Spinal cord (tissue), 9 donors: ENCODE measurements at regions not wholly inside any gene's neighbourhood (a gene's known extent, or its start where the extent isn't known, plus 50 kb on each side); places are given as distances from the start of the nearest gene placed in this dataset.
A peak's percentile ranks its signal among the peaks of the same experiment; 100 is the strongest.

Experiments
- DNase-seq, 6 donors: peaks; one replicate each; pipeline versions ENCODE4 v3.0.0 to v3.0.0-alpha.2; 2013 to 2015; ENCODE audit warnings: low spot score in 6 of 6, low read depth in 4 of 6
- H3K27ac ChIP-seq: one replicate; pipeline ENCODE4 v1.5.1; 2013; ENCODE audit warnings: low read depth, low read length, control low read depth
- H3K27me3 ChIP-seq: one replicate; pipeline ENCODE4 v1.6.1; 2013; ENCODE audit warnings: low read length; ENCODE audit not compliant: control insufficient read depth, insufficient read depth
- H3K36me3 ChIP-seq: one replicate; pipeline ENCODE4 v1.6.1; 2013; ENCODE audit warnings: low read length; ENCODE audit not compliant: control insufficient read depth, insufficient read depth
- H3K4me1 ChIP-seq: one replicate; pipeline ENCODE4 v1.6.1; 2013; ENCODE audit warnings: low read length; ENCODE audit not compliant: control insufficient read depth, insufficient read depth
- H3K4me3 ChIP-seq: one replicate; pipeline ENCODE4 v1.5.1; 2013; ENCODE audit warnings: low read depth, low read length, control low read depth
- H3K9me3 ChIP-seq: one replicate; pipeline ENCODE4 v1.6.1; 2013; ENCODE audit warnings: low read length; ENCODE audit not compliant: control insufficient read depth, insufficient read depth
- WGBS: methylation state at CpG from one replicate; pipeline ENCODE4 v1.1.5; 2013; ENCODE audit warnings: missing lambda C conversion rate; ENCODE audit not compliant: insufficient coverage; 5-methylcytosine and 5-hydroxymethylcytosine counted together
- donor health status: healthy.

- no peaks in the 10 kb centered on the region for H3K9me3 ChIP-seq
- H3K4me1 ChIP-seq, result no peaks in the 10 kb centered on the region
- 88% methylated on average over 2 of the region's 2 CpGs for WGBS
- no peak for DNase-seq
- H3K36me3 ChIP-seq, result no peaks in the 10 kb centered on the region
- H3K4me3 ChIP-seq, result no peak overlapping the region
- no peaks in the 10 kb centered on the region for H3K27me3 ChIP-seq
- H3K27ac ChIP-seq, result no peak overlapping the region
These were observed 976.9 kb downstream of the BRINP3 start for GRCh38 chr1:189500778-189501177.

GRCh38 chr1:189510827-189511226 lies 966.8 kb downstream of the BRINP3 start:
- Histone ChIP-seq H3K4me3 (no peak overlapping the region), H3K9me3 (no peaks in the 10 kb centered on the region), H3K27me3 (no peaks in the 10 kb centered on the region), H3K4me1 (no peaks in the 10 kb centered on the region), H3K36me3 (no peaks in the 10 kb centered on the region), H3K27ac (no peak overlapping the region)
- DNase-seq, result no peak

- no peaks in the 10 kb centered on the region for H3K27me3 ChIP-seq
- WGBS, result 87% methylated on average over 6 of the region's 6 CpGs
- H3K9me3 ChIP-seq, result no peaks in the 10 kb centered on the region
- no peak overlapping the region for H3K4me3 ChIP-seq
- DNase-seq, result no peak
- no peaks in the 10 kb centered on the region for H3K36me3 ChIP-seq
- H3K4me1 ChIP-seq, result no peaks in the 10 kb centered on the region
- H3K27ac ChIP-seq, result no peak overlapping the region
These were observed 964.6 kb downstream of the BRINP3 start for GRCh38 chr1:189513091-189513490.

GRCh38 chr1:189522441-189522840 lies 955.2 kb downstream of the BRINP3 start:
- Histone ChIP-seq H3K4me1 (no peaks in the 10 kb centered on the region), H3K4me3 (no peak overlapping the region), H3K27me3 (no peaks in the 10 kb centered on the region), H3K9me3 (no peaks in the 10 kb centered on the region), H3K27ac (no peak overlapping the region), H3K36me3 (no peaks in the 10 kb centered on the region)
- WGBS, result 87% methylated on average over 2 of the region's 6 CpGs
- peak in 1 of 6 donors; percentile 19 for DNase-seq

GRCh38 chr1:189524501-189524900 lies 953.2 kb downstream of the BRINP3 start:
- no peak for DNase-seq
- H3K27me3 ChIP-seq, result no peaks in the 10 kb centered on the region
- H3K27ac ChIP-seq, result no peak overlapping the region
- no CpG with 5 or more reads among the region's 1 CpG for WGBS
- H3K4me1 ChIP-seq, result no peaks in the 10 kb centered on the region
- H3K9me3 ChIP-seq, result no peaks in the 10 kb centered on the region
- no peak overlapping the region for H3K4me3 ChIP-seq
- H3K36me3 ChIP-seq, result no peaks in the 10 kb centered on the region

- Histone ChIP-seq H3K36me3 (no peaks in the 10 kb centered on the region), H3K9me3 (no peaks in the 10 kb centered on the region), H3K27me3 (no peaks in the 10 kb centered on the region), H3K27ac (no peak overlapping the region), H3K4me1 (no peaks in the 10 kb centered on the region), H3K4me3 (no peak overlapping the region)
- peak in 1 of 6 donors; percentile 22 for DNase-seq
- WGBS, result 100% methylated on average over 1 of the region's 5 CpGs
These were observed 947.5 kb downstream of the BRINP3 start for GRCh38 chr1:189530162-189530561.

- Histone ChIP-seq H3K36me3 (no peaks in the 10 kb centered on the region), H3K4me3 (no peak overlapping the region), H3K4me1 (no peaks in the 10 kb centered on the region), H3K9me3 (no peaks in the 10 kb centered on the region), H3K27ac (no peak overlapping the region), H3K27me3 (no peaks in the 10 kb centered on the region)
- 100% methylated on average over 1 of the region's 2 CpGs for WGBS
- DNase-seq, result no peak
These were observed 939.4 kb downstream of the BRINP3 start for GRCh38 chr1:189538271-189538670.

GRCh38 chr1:189550498-189550897 lies 927.2 kb downstream of the BRINP3 start:
- no peaks in the 10 kb centered on the region for H3K36me3 ChIP-seq
- H3K9me3 ChIP-seq, result no peaks in the 10 kb centered on the region
- H3K27me3 ChIP-seq, result no peaks in the 10 kb centered on the region
- no peak overlapping the region for H3K27ac ChIP-seq
- no peaks in the 10 kb centered on the region for H3K4me1 ChIP-seq
- peak in 1 of 6 donors; percentile 63 for DNase-seq
- H3K4me3 ChIP-seq, result no peak overlapping the region

GRCh38 chr1:189563784-189564183 lies 913.9 kb downstream of the BRINP3 start:
- no peaks in the 10 kb centered on the region for H3K4me1 ChIP-seq
- no peak overlapping the region for H3K27ac ChIP-seq
- H3K27me3 ChIP-seq, result no peaks in the 10 kb centered on the region
- DNase-seq, result no peak
- H3K9me3 ChIP-seq, result no peaks in the 10 kb centered on the region
- no peak overlapping the region for H3K4me3 ChIP-seq
- H3K36me3 ChIP-seq, result no peaks in the 10 kb centered on the region
- 95% methylated on average over 2 of the region's 4 CpGs for WGBS

- H3K36me3 ChIP-seq, result no peaks in the 10 kb centered on the region
These were observed 909.8 kb downstream of the BRINP3 start for GRCh38 chr1:189567890-189568289.

More at GRCh38 chr1:189567890-189568289, 909.8 kb downstream of the BRINP3 start:
- no peaks in the 10 kb centered on the region for H3K9me3 ChIP-seq
- H3K27ac ChIP-seq, result no peak overlapping the region
- WGBS, result no CpG with 5 or more reads among the region's 1 CpG
- H3K4me1 ChIP-seq, result no peaks in the 10 kb centered on the region
- no peak for DNase-seq
- no peaks in the 10 kb centered on the region for H3K27me3 ChIP-seq
- no peak overlapping the region for H3K4me3 ChIP-seq
